Activated naive CD4-positive, alpha-beta T cell treated with anti-CD3 and anti-CD28 coated beads, Interleukin-2, amount 10 ng/mL, durations not matched to agents 7 days and 5 days (primary cell): ENCODE measurements at regions not wholly inside any gene's neighbourhood (a gene's known extent, or its start where the extent isn't known, plus 50 kb on each side); places are given as distances from the start of the nearest gene placed in this dataset.

ENCODE experiments used
- CTCF ChIA-PET: fragments of 350-600 bp; sonication (Branson Sonifier 250); formaldehyde crosslinking; loops from one replicate; lab custom pipeline; 2021; ENCODE audit warnings: antibody characterized with exemption; lab: Charles Lee
- DNase-seq: peaks from one replicate; pipeline ENCODE4 v3.0.0-alpha.2; 2020
- H3K27ac Mint-ChIP-seq: one replicate; pipeline ENCODE4 v1.8.0; 2021; ENCODE audit warnings: mild to moderate bottlenecking, moderate library complexity, mixed read lengths
- H3K27me3 Mint-ChIP-seq: one replicate; pipeline ENCODE4 v1.8.0; 2021; ENCODE audit warnings: mild to moderate bottlenecking, mixed read lengths
- H3K36me3 Mint-ChIP-seq: one replicate; pipeline ENCODE4 v1.8.0; 2021; ENCODE audit warnings: mixed read lengths
- H3K4me1 Mint-ChIP-seq: one replicate; pipeline ENCODE4 v1.8.0; 2021; ENCODE audit warnings: mixed read lengths
- H3K4me3 Mint-ChIP-seq: one replicate; pipeline ENCODE4 v1.8.0; 2021; ENCODE audit warnings: mild to moderate bottlenecking, moderate library complexity, mixed read lengths
- H3K9me3 Mint-ChIP-seq: one replicate; pipeline ENCODE4 v1.8.0; 2021; ENCODE audit warnings: mixed read lengths

GRCh38 chr7:153581419-153581818 is 470.8 kb upstream of the DPP6 start:
- Mint-ChIP-seq H3K36me3 (no peaks in the 10 kb centered on the region), H3K4me1 (no peaks in the 10 kb centered on the region), H3K27ac (no peak overlapping the region), H3K4me3 (no peak overlapping the region), H3K27me3 (no peaks in the 10 kb centered on the region), H3K9me3 (peaks cover 28% of the 10 kb centered on the region)
- DNase-seq, result no peak
- CTCF ChIA-PET, result no interaction called here

GRCh38 chr7:153584132-153584531 is 468.1 kb upstream of the DPP6 start:
- no peaks in the 10 kb centered on the region for H3K36me3 Mint-ChIP-seq
- peaks cover 21% of the 10 kb centered on the region for H3K9me3 Mint-ChIP-seq
- no peak overlapping the region for H3K27ac Mint-ChIP-seq
- no peaks in the 10 kb centered on the region for H3K4me1 Mint-ChIP-seq
- CTCF ChIA-PET, result no interaction called here
- H3K4me3 Mint-ChIP-seq, result no peak overlapping the region
- H3K27me3 Mint-ChIP-seq, result no peaks in the 10 kb centered on the region
- no peak for DNase-seq

GRCh38 chr7:153588586-153588985 is 463.6 kb upstream of the DPP6 start:
- Mint-ChIP-seq H3K27me3 (no peaks in the 10 kb centered on the region), H3K9me3 (peaks cover 16% of the 10 kb centered on the region), H3K27ac (no peak overlapping the region), H3K4me3 (no peak overlapping the region), H3K36me3 (no peaks in the 10 kb centered on the region), H3K4me1 (no peaks in the 10 kb centered on the region)
- CTCF ChIA-PET, result no interaction called here
- DNase-seq, result no peak

GRCh38 chr7:153590136-153590535 is 462.1 kb upstream of the DPP6 start:
- Mint-ChIP-seq H3K4me3 (no peak overlapping the region), H3K27me3 (no peaks in the 10 kb centered on the region), H3K4me1 (no peaks in the 10 kb centered on the region), H3K27ac (no peak overlapping the region), H3K36me3 (no peaks in the 10 kb centered on the region), H3K9me3 (peaks cover 11% of the 10 kb centered on the region)
- DNase-seq, result no peak
- CTCF ChIA-PET, result no interaction called here

GRCh38 chr7:153590571-153590970 is 461.6 kb upstream of the DPP6 start:
- peaks cover 11% of the 10 kb centered on the region for H3K9me3 Mint-ChIP-seq
- no peaks in the 10 kb centered on the region for H3K4me1 Mint-ChIP-seq
- no peaks in the 10 kb centered on the region for H3K27me3 Mint-ChIP-seq
- no peak overlapping the region for H3K27ac Mint-ChIP-seq
- no peak overlapping the region for H3K4me3 Mint-ChIP-seq
- no peaks in the 10 kb centered on the region for H3K36me3 Mint-ChIP-seq
- DNase-seq, result no peak
- CTCF ChIA-PET, result no interaction called here

- no peaks in the 10 kb centered on the region for H3K27me3 Mint-ChIP-seq
These were observed 444.8 kb upstream of the DPP6 start for GRCh38 chr7:153607354-153607753.

GRCh38 chr7:153616711-153617325 is 435.4 kb upstream of the DPP6 start:
- no peak for DNase-seq
- CTCF ChIA-PET, result no interaction called here
- no peak overlapping the region for H3K4me3 Mint-ChIP-seq
- H3K4me1 Mint-ChIP-seq, result no peaks in the 10 kb centered on the region
- H3K27ac Mint-ChIP-seq, result no peak overlapping the region
- no peaks in the 10 kb centered on the region for H3K36me3 Mint-ChIP-seq
- H3K27me3 Mint-ChIP-seq, result no peaks in the 10 kb centered on the region
- H3K9me3 Mint-ChIP-seq, result peaks cover 13% of the 10 kb centered on the region

More at GRCh38 chr7:153607354-153607753, 444.8 kb upstream of the DPP6 start:
- Mint-ChIP-seq H3K27ac (no peak overlapping the region), H3K4me3 (no peak overlapping the region), H3K4me1 (no peaks in the 10 kb centered on the region), H3K9me3 (peaks cover 7% of the 10 kb centered on the region), H3K36me3 (no peaks in the 10 kb centered on the region)
- no peak for DNase-seq
- CTCF ChIA-PET, result no interaction called here

- H3K27me3 Mint-ChIP-seq, result no peaks in the 10 kb centered on the region
- CTCF ChIA-PET, result no interaction called here
- H3K27ac Mint-ChIP-seq, result no peak overlapping the region
- DNase-seq, result no peak
- no peaks in the 10 kb centered on the region for H3K36me3 Mint-ChIP-seq
- no peak overlapping the region for H3K4me3 Mint-ChIP-seq
- H3K4me1 Mint-ChIP-seq, result no peaks in the 10 kb centered on the region
- H3K9me3 Mint-ChIP-seq, result peaks cover 16% of the 10 kb centered on the region
These were observed 424.9 kb upstream of the DPP6 start for GRCh38 chr7:153627323-153627722.

- Mint-ChIP-seq H3K27ac (no peak overlapping the region), H3K36me3 (no peaks in the 10 kb centered on the region), H3K4me1 (no peaks in the 10 kb centered on the region), H3K4me3 (no peak overlapping the region), H3K9me3 (peaks cover 14% of the 10 kb centered on the region), H3K27me3 (no peaks in the 10 kb centered on the region)
- CTCF ChIA-PET, result no interaction called here
- DNase-seq, result no peak
These were observed 423.8 kb upstream of the DPP6 start for GRCh38 chr7:153628406-153628805.

- H3K27ac Mint-ChIP-seq, result no peak overlapping the region
- no peak for DNase-seq
- no peaks in the 10 kb centered on the region for H3K36me3 Mint-ChIP-seq
- H3K4me3 Mint-ChIP-seq, result no peak overlapping the region
- H3K27me3 Mint-ChIP-seq, result no peaks in the 10 kb centered on the region
- CTCF ChIA-PET, result no interaction called here
- peaks cover 15% of the 10 kb centered on the region for H3K9me3 Mint-ChIP-seq
- H3K4me1 Mint-ChIP-seq, result no peaks in the 10 kb centered on the region
These were observed 423.4 kb upstream of the DPP6 start for GRCh38 chr7:153628825-153629224.

- no peaks in the 10 kb centered on the region for H3K4me1 Mint-ChIP-seq
- H3K36me3 Mint-ChIP-seq, result no peaks in the 10 kb centered on the region
- no peak overlapping the region for H3K4me3 Mint-ChIP-seq
- H3K27ac Mint-ChIP-seq, result no peak overlapping the region
- H3K9me3 Mint-ChIP-seq, result peaks cover 32% of the 10 kb centered on the region
- CTCF ChIA-PET, result no interaction called here
- H3K27me3 Mint-ChIP-seq, result no peaks in the 10 kb centered on the region
- no peak for DNase-seq
These were observed 413.3 kb upstream of the DPP6 start for GRCh38 chr7:153638821-153639435.

- no peaks in the 10 kb centered on the region for H3K36me3 Mint-ChIP-seq
- H3K27ac Mint-ChIP-seq, result no peak overlapping the region
- no peak overlapping the region for H3K4me3 Mint-ChIP-seq
- no peaks in the 10 kb centered on the region for H3K27me3 Mint-ChIP-seq
- CTCF ChIA-PET, result no interaction called here
- no peak for DNase-seq
- H3K4me1 Mint-ChIP-seq, result no peaks in the 10 kb centered on the region
- H3K9me3 Mint-ChIP-seq, result peaks cover 32% of the 10 kb centered on the region
These were observed 411.6 kb upstream of the DPP6 start for GRCh38 chr7:153640586-153640985.

- H3K4me1 Mint-ChIP-seq, result no peaks in the 10 kb centered on the region
- H3K4me3 Mint-ChIP-seq, result no peak overlapping the region
- H3K9me3 Mint-ChIP-seq, result peaks cover 30% of the 10 kb centered on the region
- CTCF ChIA-PET, result no interaction called here
- no peaks in the 10 kb centered on the region for H3K36me3 Mint-ChIP-seq
- no peak for DNase-seq
- H3K27ac Mint-ChIP-seq, result no peak overlapping the region
- no peaks in the 10 kb centered on the region for H3K27me3 Mint-ChIP-seq
These were observed 411.0 kb upstream of the DPP6 start for GRCh38 chr7:153641199-153641598.

GRCh38 chr7:153642989-153643388 is 409.2 kb upstream of the DPP6 start:
- H3K27ac Mint-ChIP-seq, result no peak overlapping the region
- H3K27me3 Mint-ChIP-seq, result no peaks in the 10 kb centered on the region
- CTCF ChIA-PET, result no interaction called here

GRCh38 chr7:153657182-153657800 is 394.9 kb upstream of the DPP6 start:
- Mint-ChIP-seq H3K9me3 (peaks cover 16% of the 10 kb centered on the region), H3K36me3 (no peaks in the 10 kb centered on the region), H3K27me3 (no peaks in the 10 kb centered on the region), H3K4me3 (no peak overlapping the region), H3K4me1 (no peaks in the 10 kb centered on the region), H3K27ac (no peak overlapping the region)
- no peak for DNase-seq
- CTCF ChIA-PET, result no interaction called here

More at GRCh38 chr7:153642989-153643388, 409.2 kb upstream of the DPP6 start:
- H3K4me1 Mint-ChIP-seq, result no peaks in the 10 kb centered on the region
- H3K36me3 Mint-ChIP-seq, result no peaks in the 10 kb centered on the region
- H3K9me3 Mint-ChIP-seq, result peaks cover 17% of the 10 kb centered on the region
- no peak for DNase-seq
- no peak overlapping the region for H3K4me3 Mint-ChIP-seq
